ENCODE measurements at regions not wholly inside any gene's neighbourhood (a gene's known extent, or its start where the extent isn't known, plus 50 kb on each side); places are given as distances from the start of the nearest gene placed in this dataset.

GRCh38 chr6:157760589-157761330 is 62.3 kb upstream of the SNX9 start:
- ATAC-seq (no peak), DNase-seq (ENCODE audit: low read depth, low spot score) (no peak)
- Histone ChIP-seq H3K27me3 (ENCODE audit: insufficient read depth, low read length) (no peaks in the 10 kb centered on the region), H4K20me1 (ENCODE audit: insufficient read depth) (no peaks in the 10 kb centered on the region), H3K36me3 (ENCODE audit: control insufficient read depth in 1 of 2, insufficient read depth in 2 of 2, low read length in 2 of 2) (no peaks in the 10 kb centered on the region), H2AFZ (ENCODE audit: low read depth, low read length, poor library complexity, severe bottlenecking) (no peak overlapping the region), H3K4me3 (replicated peaks in 1 of 2; ENCODE audit: low read depth in 1 of 2, low read length in 2 of 2) (no peak overlapping the region), H3K4me1 (ENCODE audit: control insufficient read depth in 1 of 2, insufficient read depth in 2 of 2, low read length in 2 of 2) (peaks cover 48 to 88% of the 10 kb centered on the region in 2 experiments), H3K9me3 (ENCODE audit: control insufficient read depth in 1 of 2, insufficient read depth in 1 of 2, low read depth in 1 of 2, low read length in 2 of 2) (no peaks in the 10 kb centered on the region), H3K9me2 (ENCODE audit: insufficient read depth) (no peaks in the 10 kb centered on the region), H3K79me2 (ENCODE audit: insufficient read depth, low read length) (no peaks in the 10 kb centered on the region), H3K9ac (ENCODE audit: low read length) (peak overlapping the region; percentile 16; the same call in 1 of the 2 replicates), H3K4me2 (ENCODE audit: low read length) (peak overlapping the region; percentile 62), H3K27ac (ENCODE audit: low read depth, low read length) (peak overlapping the region; percentile 45)
- intact Hi-C loops (cut with micrococcal nuclease): loop anchor here (5.0 kb wide), 3 partner anchors 62 to 222 kb away; partner anchors contain the start of genes SNX9 and SYNJ2
- POLR2A ChIA-PET: interaction anchor here (0.5 kb wide), 1 partner anchor 1590 kb away, joined by 4 read pairs; no protein-coding TSS in a partner anchor
- CTCF ChIA-PET: interaction anchor here (0.7 to 6.5 kb wide), 3 partner anchors 10 to 446 kb away, joined by 3 to 31 read pairs (median 3); no protein-coding TSS in a partner anchor
- RAD21 ChIA-PET (ENCODE audit: low non-redundant PET in 1 of 2, low total read pairs in 2 of 2, uncharacterized antibody in 2 of 2, unreplicated experiment in 2 of 2): interaction anchor here in 1 of 2 experiments (1.2 kb wide), 1 partner anchor 112 kb away, joined by 3 read pairs; no protein-coding TSS in a partner anchor
- TF ChIP-seq POLR2AphosphoS5 (IDR thresholded peaks at IDR 0.05; ENCODE audit: low read depth, low read length): peak; percentile 32; the same call in 1 of the 2 replicates
- TF ChIP-seq SP1 (IDR thresholded peaks at IDR 0.05; ENCODE audit: low read depth): no peak
- BruUV-seq (replicated peaks): no TSS peak

GRCh38 chr6:157761331-157761921 is 61.6 kb upstream of the SNX9 start:
- H3K79me2 ChIP-seq (ENCODE audit: insufficient read depth, low read length): no peaks in the 10 kb centered on the region
- H3K4me2 ChIP-seq (ENCODE audit: low read length): peak overlapping the region; percentile 62
- no peak for DNase-seq (ENCODE audit: low read depth, low spot score)
- H3K4me1 ChIP-seq (ENCODE audit: control insufficient read depth in 1 of 2, insufficient read depth in 2 of 2, low read length in 2 of 2): peaks cover 48 to 87% of the 10 kb centered on the region in 2 experiments
- H3K9me2 ChIP-seq (ENCODE audit: insufficient read depth): no peaks in the 10 kb centered on the region
- H3K27ac ChIP-seq (ENCODE audit: low read depth, low read length): no peak overlapping the region
- no peak overlapping the region for H3K4me3 ChIP-seq (replicated peaks in 1 of 2; ENCODE audit: low read depth in 1 of 2, low read length in 2 of 2)
- no peaks in the 10 kb centered on the region for H3K9me3 ChIP-seq (ENCODE audit: control insufficient read depth in 1 of 2, insufficient read depth in 1 of 2, low read depth in 1 of 2, low read length in 2 of 2)
- 0 out of 2 replicates have a peak overlapping the region, but pooled peaks have one; percentile 16 for H3K9ac ChIP-seq (ENCODE audit: low read length)
- H3K27me3 ChIP-seq (ENCODE audit: insufficient read depth, low read length): no peaks in the 10 kb centered on the region
- no peaks in the 10 kb centered on the region for H3K36me3 ChIP-seq (ENCODE audit: control insufficient read depth in 1 of 2, insufficient read depth in 2 of 2, low read length in 2 of 2)
- BruUV-seq (replicated peaks): no TSS peak
- CTCF ChIA-PET: interaction anchor here (0.7 to 6.5 kb wide), 3 partner anchors 9 to 447 kb away, joined by 3 to 31 read pairs (median 3); no protein-coding TSS in a partner anchor
- H4K20me1 ChIP-seq (ENCODE audit: insufficient read depth): no peaks in the 10 kb centered on the region
- intact Hi-C loops (cut with micrococcal nuclease): loop anchor here (5.0 kb wide), 3 partner anchors 61 to 221 kb away; partner anchors contain the start of genes SNX9 and SYNJ2
- no peak overlapping the region for H2AFZ ChIP-seq (ENCODE audit: low read depth, low read length, poor library complexity, severe bottlenecking)
- RAD21 ChIA-PET (ENCODE audit: low non-redundant PET in 1 of 2, low total read pairs in 2 of 2, uncharacterized antibody in 2 of 2, unreplicated experiment in 2 of 2): no interaction called here
- POLR2A ChIA-PET: no interaction called here
- ATAC-seq: no peak
- no peak for TF ChIP-seq REST (IDR thresholded peaks at IDR 0.05; ENCODE audit: low read depth)
- TF ChIP-seq EZH2phosphoT487 (IDR thresholded peaks at IDR 0.05; ENCODE audit: borderline replicate concordance): no peak
- TF ChIP-seq ZFX (IDR thresholded peaks at IDR 0.05): no peak
- TF ChIP-seq FOSL1 (IDR thresholded peaks at IDR 0.05; ENCODE audit: low read depth): no peak
- TF ChIP-seq EGR1 (IDR thresholded peaks at IDR 0.05; ENCODE audit: low read depth): no peak
- no peak for TF ChIP-seq ZBTB33 (IDR thresholded peaks at IDR 0.05; ENCODE audit: extremely low read depth, insufficient replicate concordance, low read length)
- no peak for TF ChIP-seq POLR2A (IDR thresholded peaks at IDR 0.05; ENCODE audit: borderline replicate concordance, extremely low read depth, insufficient read depth, insufficient read length)
- TF ChIP-seq ELF1 (IDR thresholded peaks at IDR 0.05; ENCODE audit: borderline replicate concordance, low read depth): no peak

Data from HCT116 (cell line).